Motor neuron (in vitro differentiated cells): ENCODE measurements at regions not wholly inside any gene's neighbourhood (a gene's known extent, or its start where the extent isn't known, plus 50 kb on each side); places are given as distances from the start of the nearest gene placed in this dataset.
"Not testable (repeated sequence)": the region's sequence is repeated elsewhere in the genome, so short reads cannot be mapped to it uniquely, and the experiment has no call there.

Experiments
- ATAC-seq, 8 experiments: fragments of 200-7000 bp; cut with Tn5 transposase; replicated peaks in 6 of 8; 2 replicates each; pipeline ENCODE4 v1.8.0; 2021; ENCODE audit warnings: mild to moderate bottlenecking in 8 of 8, moderate library complexity in 8 of 8
- H3K27ac ChIP-seq, 2 donors: fragments of 250-450 bp; sonication (Bioruptor Pico); 2 replicates each; pipeline ENCODE4 v1.9.0; 2021; ENCODE audit warnings: antibody characterized with exemption in 2 of 2, mild to moderate bottlenecking in 2 of 2, moderate library complexity in 1 of 2
- H3K4me1 ChIP-seq, 2 donors: fragments of 250-450 bp; sonication (Bioruptor Pico); replicated peaks in 1 of 2; 2 replicates each; pipeline ENCODE4 v1.6.1; 2021; ENCODE audit warnings: antibody characterized with exemption in 2 of 2, mild to moderate bottlenecking in 2 of 2, moderate library complexity in 1 of 2
- H3K4me3 ChIP-seq, 5 donors: fragments of 250-450 bp; sonication (Bioruptor Pico); 2 replicates each; pipeline ENCODE4 v1.9.0; 2021; ENCODE audit warnings: antibody characterized with exemption in 5 of 5, mild to moderate bottlenecking in 5 of 5, moderate library complexity in 4 of 5
- WGBS, 10 experiments: fragments of 450-650 bp; shearing (Covaris generic); methylation state at CpG; one replicate each; pipeline ENCODE4 v1.0.0; 2022; 5-methylcytosine and 5-hydroxymethylcytosine counted together
- in situ Hi-C, 9 experiments: fragments of 400-800 bp; cut with MboI; loops; one replicate each; pipeline ENCODE4 v1.15.0; 2021; ENCODE audit warnings: low sequenced_read_pairs in 9 of 9, low pct_unique_long_range_greater_than_20kb in 2 of 9; ENCODE audit not compliant: unreplicated experiment in 9 of 9

- in situ Hi-C loops = no loop called here
- Histone ChIP-seq H3K4me3 (no peak overlapping the region), H3K27ac (no peak overlapping the region), H3K4me1 (peaks cover 7 to 12% of the 10 kb centered on the region in 2 donors)
- 20 to 100% (median 90%) methylated on average over 1 to 10 of the region's 15 CpGs; no CpG with 5 or more reads in 5 of the 10 experiments for WGBS, 10 experiments
- ATAC-seq = no peak
These were observed 278.7 kb downstream of the FOXL1 start for GRCh38 chr16:86856946-86857586.

DNA sequence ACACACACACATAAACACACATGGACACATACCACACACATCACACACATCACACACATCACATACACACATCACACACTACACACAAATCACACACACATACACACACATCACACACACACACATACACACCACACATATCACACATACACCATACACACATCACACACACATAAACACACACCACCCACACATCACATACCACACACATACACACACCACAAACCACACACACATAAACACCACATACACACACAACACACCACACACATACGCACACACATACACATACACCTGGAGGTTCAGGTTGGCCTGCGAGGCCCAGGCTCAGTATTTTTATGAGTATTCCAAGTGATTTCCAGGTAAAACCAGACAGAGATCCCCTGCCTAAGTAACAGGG, 279.5 kb downstream of the FOXL1 start:
- ATAC-seq = no peak
- Histone ChIP-seq H3K4me3 (no peak overlapping the region), H3K27ac (no peak overlapping the region), H3K4me1 (peaks cover 7 to 17% of the 10 kb centered on the region in 2 donors)
- 60 to 100% (median 100%) methylated on average over 1 of the region's 2 CpGs; no CpG with 5 or more reads in 7 of the 10 experiments for WGBS, 10 experiments
- in situ Hi-C loops = no loop called here

DNA sequence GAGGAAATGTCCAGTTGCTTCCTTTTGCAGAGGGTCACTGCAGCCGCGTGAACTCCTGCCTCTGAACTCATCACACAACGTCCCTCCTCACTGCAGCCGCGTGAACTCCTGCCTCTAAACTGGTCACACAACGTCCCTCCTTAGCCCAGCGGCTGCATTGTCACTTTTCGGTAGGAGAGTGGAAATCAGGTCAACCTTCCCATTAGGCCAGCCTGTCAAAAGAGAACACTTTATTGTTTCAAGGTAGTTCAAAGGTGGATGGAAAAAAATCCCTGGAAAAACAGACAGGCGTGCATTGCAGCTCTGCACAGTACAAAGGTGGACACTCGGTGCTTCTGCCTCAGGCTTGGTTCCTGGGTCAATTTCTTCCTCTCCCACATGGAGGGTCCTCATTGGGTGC, 280.2 kb downstream of the FOXL1 start:
- ATAC-seq = no peak
- no peak overlapping the region for H3K4me3 ChIP-seq
- peaks cover 7 to 21% of the 10 kb centered on the region in 2 donors for H3K4me1 ChIP-seq
- in situ Hi-C loops = no loop called here
- no peak overlapping the region for H3K27ac ChIP-seq
- 72 to 100% (median 75%) methylated on average over 2 to 10 of the region's 10 CpGs; no CpG with 5 or more reads in 4 of the 10 experiments for WGBS, 10 experiments

- in situ Hi-C loops, H3K27ac ChIP-seq, H3K4me3 ChIP-seq, ATAC-seq: not testable (repeated sequence)
- H3K4me1 ChIP-seq = peaks cover 0 to 15% of the 10 kb centered on the region in 2 donors
- WGBS, 10 experiments = 78 to 97% (median 91%) methylated on average over 4 to 7 of the region's 7 CpGs
These were observed 283.0 kb downstream of the FOXL1 start for GRCh38 chr16:86861270-86861858.

DNA sequence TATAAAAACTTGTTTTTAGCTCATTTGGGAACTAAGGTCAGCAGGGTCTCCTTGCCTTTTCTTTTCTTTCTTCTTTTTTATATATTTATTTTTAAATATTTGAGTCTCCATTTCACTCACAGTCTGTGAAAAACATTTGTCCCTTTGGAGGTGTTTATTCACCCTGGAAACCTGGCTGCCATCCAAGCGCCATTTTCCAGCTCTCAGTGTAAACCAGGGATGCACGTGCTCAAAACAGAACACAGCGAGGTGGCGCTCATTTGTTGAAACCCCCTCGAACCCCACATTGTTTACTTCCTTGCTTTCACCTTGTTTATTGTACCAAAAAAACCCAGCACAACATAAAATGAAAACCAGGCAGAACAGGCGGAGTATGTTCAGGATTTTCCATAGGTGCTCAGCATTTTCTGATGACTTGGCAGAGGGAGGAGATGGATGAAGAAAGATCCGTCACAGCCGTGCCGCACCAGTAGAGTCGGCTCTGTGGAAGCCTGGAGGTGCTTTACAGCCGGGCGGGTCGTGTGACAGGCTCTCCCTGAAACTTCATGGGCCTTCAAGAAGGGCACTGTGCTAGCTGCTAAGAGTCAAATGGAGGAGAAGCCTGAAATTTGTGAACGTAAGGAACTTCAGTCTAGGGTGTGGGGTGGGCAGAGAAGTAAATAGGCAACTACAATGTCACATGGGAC, 284.4 kb downstream of the FOXL1 start:
- peak in 1 of 8 experiments; percentile 64 for ATAC-seq
- Histone ChIP-seq H3K27ac (no peak overlapping the region), H3K4me3 (no peak overlapping the region), H3K4me1 (peaks cover 0 to 15% of the 10 kb centered on the region in 2 donors)
- 24 to 82% (median 73%) methylated on average over 2 to 14 of the region's 14 CpGs for WGBS, 10 experiments
- in situ Hi-C loops = no loop called here

DNA sequence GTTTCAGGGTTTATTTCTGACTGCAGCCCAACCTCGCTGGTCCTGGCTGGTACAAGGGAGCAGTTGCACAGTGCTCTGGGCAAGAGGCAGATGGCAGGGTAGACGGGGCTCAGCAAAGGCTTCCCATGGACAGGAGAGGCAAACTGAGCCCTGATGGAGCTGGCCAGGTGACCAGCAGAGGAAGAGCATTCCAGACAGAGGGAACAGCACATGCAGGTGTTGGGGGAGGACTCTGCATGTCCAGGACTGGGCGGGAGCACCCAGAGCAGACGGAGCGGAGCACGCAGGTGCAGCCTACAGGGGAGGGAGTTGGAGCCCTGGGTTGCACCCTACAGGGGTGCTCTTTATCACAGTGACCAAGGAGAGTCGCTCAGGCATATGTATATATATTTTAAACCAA, 285.3 kb downstream of the FOXL1 start:
- in situ Hi-C loops = no loop called here
- Histone ChIP-seq H3K27ac (no peak overlapping the region), H3K4me1 (peaks cover 5 to 20% of the 10 kb centered on the region in 2 donors), H3K4me3 (no peak overlapping the region)
- 7 to 100% (median 60%) methylated on average over 1 to 6 of the region's 7 CpGs; no CpG with 5 or more reads in 3 of the 10 experiments for WGBS, 10 experiments
- ATAC-seq = no peak

GRCh38 chr16:86864586-86864985, 286.2 kb downstream of the FOXL1 start:
- H3K4me3 ChIP-seq = no peak overlapping the region
- 63 to 92% (median 79%) methylated on average over 3 to 6 of the region's 6 CpGs; no CpG with 5 or more reads in 4 of the 10 experiments for WGBS, 10 experiments
- ATAC-seq = no peak
- no peak overlapping the region for H3K27ac ChIP-seq
- H3K4me1 ChIP-seq = peaks cover 11 to 25% of the 10 kb centered on the region in 2 donors
- in situ Hi-C loops = no loop called here

GRCh38 chr16:86865851-86866662, 287.7 kb downstream of the FOXL1 start:
- H3K4me3 ChIP-seq = no peak overlapping the region
- 0 to 100% (median 80%) methylated on average over 1 to 11 of the region's 23 CpGs; no CpG with 5 or more reads in 2 of the 10 experiments for WGBS, 10 experiments
- no peak overlapping the region for H3K27ac ChIP-seq
- peak in 5 of 8 experiments; percentile 17 to 66 (median 28) for ATAC-seq
- in situ Hi-C loops = no loop called here
- H3K4me1 ChIP-seq = peaks cover 17 to 35% of the 10 kb centered on the region in 2 donors

DNA sequence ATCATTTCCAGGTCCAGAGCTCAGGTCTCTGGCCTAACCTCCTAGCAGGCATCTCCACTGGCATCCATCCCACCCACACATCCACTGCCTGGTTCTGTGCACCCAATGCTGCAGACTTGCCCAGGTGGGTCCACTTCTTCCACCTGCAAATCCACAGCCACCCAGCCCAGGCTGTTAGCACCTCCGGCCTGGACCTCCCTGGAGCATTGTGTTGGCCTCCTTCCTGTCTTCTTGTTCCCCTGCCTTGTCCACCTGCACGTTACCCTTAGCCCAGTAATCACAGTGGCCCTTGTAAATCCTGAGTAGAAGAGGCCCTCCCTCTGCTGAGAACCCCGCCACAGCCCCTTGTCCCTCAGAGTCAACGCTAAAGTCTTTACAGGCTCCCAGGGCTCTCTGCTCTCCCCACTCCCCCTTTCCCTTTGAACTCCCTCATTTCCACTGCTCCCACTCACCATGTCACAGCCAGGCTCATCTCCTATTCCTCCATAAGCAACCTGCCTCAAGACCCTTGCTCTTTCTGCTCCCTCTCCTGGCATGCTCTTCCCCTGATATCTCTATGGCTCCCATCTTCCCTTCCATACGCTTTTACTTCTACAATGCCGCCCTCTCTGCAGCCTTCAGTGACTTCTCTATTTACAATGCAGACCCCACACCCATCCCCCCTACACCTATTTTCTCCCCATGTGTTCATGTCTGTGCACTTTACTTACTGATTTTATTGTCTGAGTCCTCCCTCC, 288.8 kb downstream of the FOXL1 start:
- no peak overlapping the region for H3K4me3 ChIP-seq
- in situ Hi-C loops = no loop called here
- H3K4me1 ChIP-seq = peaks cover 17 to 35% of the 10 kb centered on the region in 2 donors
- WGBS, 10 experiments = 14 to 100% (median 92%) methylated on average over 1 to 5 of the region's 6 CpGs; no CpG with 5 or more reads in 3 of the 10 experiments
- H3K27ac ChIP-seq = no peak overlapping the region
- no peak for ATAC-seq

DNA sequence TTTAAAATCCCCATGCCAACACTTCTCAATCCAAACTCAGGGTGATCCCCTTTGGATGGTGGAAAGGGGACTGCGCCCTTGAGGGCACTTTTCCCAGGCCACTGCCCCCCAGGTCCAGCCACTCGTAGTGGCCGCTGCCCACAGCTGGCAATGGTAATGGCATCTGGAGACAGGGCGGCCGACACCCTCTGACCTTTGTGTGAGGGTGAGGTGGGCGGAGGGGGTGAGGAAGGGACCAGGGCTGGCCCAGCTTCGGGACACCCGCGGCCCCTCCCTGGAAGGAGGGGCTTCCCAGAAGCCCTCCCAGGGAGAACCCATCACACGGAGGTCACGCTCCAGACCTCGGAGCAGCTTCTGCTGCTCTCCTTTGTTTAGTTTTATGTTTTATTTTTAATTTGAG, 289.7 kb downstream of the FOXL1 start:
- in situ Hi-C loops = no loop called here
- no peak for ATAC-seq
- 16 to 80% (median 60%) methylated on average over 2 to 9 of the region's 12 CpGs; no CpG with 5 or more reads in 5 of the 10 experiments for WGBS, 10 experiments
- Histone ChIP-seq H3K4me3 (no peak overlapping the region), H3K27ac (no peak overlapping the region), H3K4me1 (peaks cover 17 to 27% of the 10 kb centered on the region in 2 donors)

- in situ Hi-C loops = no loop called here
- 16 to 83% (median 72%) methylated on average over 1 to 10 of the region's 11 CpGs; no CpG with 5 or more reads in 1 of the 10 experiments for WGBS, 10 experiments
- peak overlapping the region in 1 of 2 donors; percentile 44 for H3K27ac ChIP-seq
- H3K4me1 ChIP-seq = peaks cover 17 to 26% of the 10 kb centered on the region in 2 donors
- H3K4me3 ChIP-seq = no peak overlapping the region
- peak in 5 of 8 experiments; percentile 48 to 58 (median 54) for ATAC-seq
These were observed 290.4 kb downstream of the FOXL1 start for GRCh38 chr16:86868786-86869185.
